ENCODE measurements at regions not wholly inside any gene's neighbourhood (a gene's known extent, or its start where the extent isn't known, plus 50 kb on each side); places are given as distances from the start of the nearest gene placed in this dataset.
"Not testable (repeated sequence)": the region's sequence is repeated elsewhere in the genome, so short reads cannot be mapped to it uniquely, and the experiment has no call there.

- Histone ChIP-seq H2AFZ (ENCODE audit: low read depth) (no peak overlapping the region), H3K27ac (no peak overlapping the region), H3K27me3 (ENCODE audit: insufficient read depth, low read depth) (no peaks in the 10 kb centered on the region), H3K9ac (no peak overlapping the region), H4K20me1 (ENCODE audit: insufficient read depth) (no peaks in the 10 kb centered on the region), H3K79me2 (ENCODE audit: insufficient read depth, low read depth) (no peaks in the 10 kb centered on the region), H3K4me3 (IDR thresholded peaks at IDR 0.05; ENCODE audit: insufficient read depth, low read depth, low read length) (no peak overlapping the region), H3K4me1 (ENCODE audit: low read depth, poor library complexity, severe bottlenecking) (no peaks in the 10 kb centered on the region), H3K36me3 (ENCODE audit: insufficient read depth) (no peaks in the 10 kb centered on the region), H3K4me2 (no peak overlapping the region)
- no peak for TF ChIP-seq CTCF (conservative IDR thresholded peaks at IDR 0.05; ENCODE audit: low read depth, low read length)
Observed at GRCh38 chr2:8251291-8251690, 430.6 kb upstream of the ID2 start.

- no peak overlapping the region for H3K4me2 ChIP-seq
- no peak overlapping the region for H3K27ac ChIP-seq
- TF ChIP-seq CTCF (conservative IDR thresholded peaks at IDR 0.05; ENCODE audit: low read depth, low read length) = no peak
- no peaks in the 10 kb centered on the region for H4K20me1 ChIP-seq (ENCODE audit: insufficient read depth)
- H3K4me1 ChIP-seq (ENCODE audit: low read depth, poor library complexity, severe bottlenecking) = no peaks in the 10 kb centered on the region
- H3K4me3 ChIP-seq (IDR thresholded peaks at IDR 0.05; ENCODE audit: insufficient read depth, low read depth, low read length) = no peak overlapping the region
- H3K27me3 ChIP-seq (ENCODE audit: insufficient read depth, low read depth) = no peaks in the 10 kb centered on the region
- no peak overlapping the region for H3K9ac ChIP-seq
- H2AFZ ChIP-seq (ENCODE audit: low read depth) = no peak overlapping the region
- H3K79me2 ChIP-seq (ENCODE audit: insufficient read depth, low read depth) = no peaks in the 10 kb centered on the region
- no peaks in the 10 kb centered on the region for H3K36me3 ChIP-seq (ENCODE audit: insufficient read depth)
Observed at GRCh38 chr2:8251856-8252255, 430.0 kb upstream of the ID2 start.

GRCh38 chr2:8252997-8253694 lies 428.7 kb upstream of the ID2 start:
- Histone ChIP-seq H4K20me1 (ENCODE audit: insufficient read depth) (no peaks in the 10 kb centered on the region), H2AFZ (ENCODE audit: low read depth) (no peak overlapping the region), H3K9ac (no peak overlapping the region), H3K27me3 (ENCODE audit: insufficient read depth, low read depth) (no peaks in the 10 kb centered on the region), H3K79me2 (ENCODE audit: insufficient read depth, low read depth) (no peaks in the 10 kb centered on the region), H3K36me3 (ENCODE audit: insufficient read depth) (no peaks in the 10 kb centered on the region), H3K4me3 (IDR thresholded peaks at IDR 0.05; ENCODE audit: insufficient read depth, low read depth, low read length) (no peak overlapping the region), H3K4me2 (no peak overlapping the region), H3K27ac (no peak overlapping the region), H3K4me1 (ENCODE audit: low read depth, poor library complexity, severe bottlenecking) (no peaks in the 10 kb centered on the region)
- no peak for TF ChIP-seq CTCF (conservative IDR thresholded peaks at IDR 0.05; ENCODE audit: low read depth, low read length)

DNA sequence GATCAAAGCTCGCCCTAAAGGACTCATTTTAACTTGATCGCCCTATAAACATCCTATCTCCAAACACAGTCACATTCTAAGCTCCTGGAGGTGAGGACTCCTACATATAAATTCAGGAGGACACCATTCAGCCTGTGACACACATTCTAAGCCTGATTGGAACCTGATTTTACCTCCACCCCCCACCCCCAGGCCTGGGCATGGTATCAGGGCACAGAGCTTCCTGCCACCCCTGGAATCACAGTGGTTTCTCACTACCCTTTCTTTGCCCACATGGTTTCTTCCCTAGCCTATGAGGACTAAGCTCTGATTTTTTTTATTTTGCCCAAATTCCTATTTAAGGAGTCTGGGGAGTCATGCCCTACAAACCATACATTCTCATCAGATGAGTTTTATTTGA lies 428.1 kb upstream of the ID2 start:
- Histone ChIP-seq H3K4me1 (ENCODE audit: low read depth, poor library complexity, severe bottlenecking) (no peaks in the 10 kb centered on the region), H3K27ac (no peak overlapping the region), H3K9ac (no peak overlapping the region), H3K36me3 (ENCODE audit: insufficient read depth) (no peaks in the 10 kb centered on the region), H3K4me2 (no peak overlapping the region), H3K27me3 (ENCODE audit: insufficient read depth, low read depth) (no peaks in the 10 kb centered on the region), H2AFZ (ENCODE audit: low read depth) (no peak overlapping the region), H4K20me1 (ENCODE audit: insufficient read depth) (no peaks in the 10 kb centered on the region), H3K79me2 (ENCODE audit: insufficient read depth, low read depth) (no peaks in the 10 kb centered on the region), H3K4me3 (IDR thresholded peaks at IDR 0.05; ENCODE audit: insufficient read depth, low read depth, low read length) (no peak overlapping the region)
- no peak for TF ChIP-seq CTCF (conservative IDR thresholded peaks at IDR 0.05; ENCODE audit: low read depth, low read length)

DNA sequence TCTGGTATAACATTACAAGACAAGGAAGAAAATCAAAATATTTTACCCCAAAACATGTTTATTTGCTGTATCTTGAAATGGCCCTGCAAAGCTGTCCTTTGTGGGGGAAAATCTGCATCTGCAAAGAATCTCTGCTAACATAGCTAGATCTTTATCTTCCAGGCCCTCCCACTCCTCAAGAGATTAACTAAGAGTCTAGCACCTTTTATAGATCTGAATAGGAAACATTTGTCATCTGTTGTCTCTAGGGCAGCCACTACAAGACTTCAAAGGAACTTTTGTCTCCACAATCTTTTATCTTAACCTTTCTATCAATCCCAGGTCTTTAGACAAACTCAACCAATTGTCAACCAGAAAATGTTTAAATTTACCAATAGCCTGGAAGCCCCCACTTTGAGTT lies 427.6 kb upstream of the ID2 start:
- H3K9ac ChIP-seq; H4K20me1 ChIP-seq (ENCODE audit: insufficient read depth); H2AFZ ChIP-seq (ENCODE audit: low read depth); H3K79me2 ChIP-seq (ENCODE audit: insufficient read depth, low read depth); H3K4me3 ChIP-seq (IDR thresholded peaks at IDR 0.05; ENCODE audit: insufficient read depth, low read depth, low read length); H3K27ac ChIP-seq; H3K4me2 ChIP-seq; H3K36me3 ChIP-seq (ENCODE audit: insufficient read depth); H3K27me3 ChIP-seq (ENCODE audit: insufficient read depth, low read depth); H3K4me1 ChIP-seq (ENCODE audit: low read depth, poor library complexity, severe bottlenecking): not testable (repeated sequence)

Data from KMS-11 (cell line).